ENCODE measurements at regions not wholly inside any gene's neighbourhood (a gene's known extent, or its start where the extent isn't known, plus 50 kb on each side); places are given as distances from the start of the nearest gene placed in this dataset.

GRCh38 chr6:170011204-170012036 lies 260.0 kb downstream of the ERMARD start:
- intact Hi-C loops (cut with DNase I) = no loop called here
- no peak overlapping the region for H3K4me3 ChIP-seq
- H3K4me1 ChIP-seq = no peaks in the 10 kb centered on the region
- H3K36me3 ChIP-seq = no peaks in the 10 kb centered on the region
- peaks cover 0 to 6% (median 0%) of the 10 kb centered on the region in 3 donors for H3K27me3 ChIP-seq
- DNase-seq = peak; percentile 69
- H3K9me3 ChIP-seq = peaks cover 0 to 2% (median 0%) of the 10 kb centered on the region in 4 donors
- 76 to 88% methylated on average over 23 of the region's 23 CpGs for WGBS, 2 donors
- H3K27ac ChIP-seq = no peak overlapping the region
- TF ChIP-seq EP300 (IDR thresholded peaks at IDR 0.05) = no peak
- no peak for TF ChIP-seq POLR2A (IDR thresholded peaks at IDR 0.05)
- no peak for TF ChIP-seq POLR2AphosphoS5 (IDR thresholded peaks at IDR 0.05)
- TF ChIP-seq CTCF (IDR thresholded peaks at IDR 0.05) = no peak

DNA sequence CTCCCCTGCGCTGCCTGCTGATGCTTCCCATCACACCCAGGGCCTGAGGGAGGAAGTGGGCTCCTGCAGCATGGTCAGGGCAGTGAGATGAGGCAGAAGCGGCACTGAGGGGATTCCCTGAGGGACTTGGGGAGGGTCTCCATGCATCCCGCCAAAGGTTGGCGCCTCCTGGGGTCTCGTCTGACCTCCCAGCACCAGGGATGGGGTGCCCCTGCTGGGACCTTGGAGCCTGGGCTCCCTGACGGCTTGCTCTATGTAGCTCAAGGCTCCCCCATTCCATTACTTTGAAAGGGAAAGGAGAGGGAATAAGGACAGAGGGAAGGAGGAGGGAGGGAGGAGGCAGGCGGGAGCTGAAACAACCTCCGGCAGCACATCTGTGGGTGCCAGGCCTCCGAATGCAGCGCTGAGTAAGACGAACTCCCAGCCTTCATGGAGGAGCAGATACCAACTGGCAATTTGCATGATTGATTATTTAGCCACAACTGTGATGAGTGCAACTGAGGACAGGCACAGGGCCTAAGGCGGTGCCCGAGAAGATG lies 259.3 kb downstream of the ERMARD start:
- 82 to 93% methylated on average over 13 of the region's 13 CpGs for WGBS, 2 donors
- no peak overlapping the region for H3K4me3 ChIP-seq
- H3K9me3 ChIP-seq = peaks cover 0 to 2% (median 0%) of the 10 kb centered on the region in 4 donors
- TF ChIP-seq POLR2A (IDR thresholded peaks at IDR 0.05) (no peak), POLR2AphosphoS5 (IDR thresholded peaks at IDR 0.05) (no peak), CTCF (IDR thresholded peaks at IDR 0.05) (no peak), EP300 (IDR thresholded peaks at IDR 0.05) (no peak)
- intact Hi-C loops (cut with DNase I) = no loop called here
- peak; percentile 39 for DNase-seq
- H3K36me3 ChIP-seq = no peaks in the 10 kb centered on the region
- H3K27ac ChIP-seq = no peak overlapping the region
- no peaks in the 10 kb centered on the region for H3K4me1 ChIP-seq
- peaks cover 0 to 6% (median 0%) of the 10 kb centered on the region in 3 donors for H3K27me3 ChIP-seq

DNA sequence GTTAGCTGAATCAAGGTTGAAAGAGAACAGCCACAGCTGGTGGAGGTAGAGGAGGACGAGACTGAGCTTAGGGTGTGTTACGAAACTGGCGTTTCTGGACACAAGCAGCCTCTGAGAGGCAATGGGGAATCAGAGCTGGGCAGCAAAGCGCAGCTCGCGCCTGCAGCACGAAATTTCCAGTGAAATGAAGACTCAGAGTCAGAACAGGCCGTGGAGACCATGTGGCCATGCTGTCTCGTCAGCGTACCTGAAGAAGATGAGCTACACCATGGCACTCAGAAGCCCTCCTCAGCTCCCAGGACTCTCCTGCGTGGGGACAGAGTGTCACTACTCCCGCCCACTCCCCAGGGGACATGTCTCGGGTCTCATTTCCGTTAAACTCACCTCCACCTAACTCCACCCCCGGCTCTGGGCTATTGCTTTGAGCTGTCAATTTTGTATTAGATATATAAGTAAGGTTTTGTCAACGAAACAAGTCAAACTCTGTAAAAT lies 256.9 kb downstream of the ERMARD start:
- peak; percentile 57 for DNase-seq
- intact Hi-C loops (cut with DNase I) = no loop called here
- 90 to 94% methylated on average over 16 of the region's 16 CpGs for WGBS, 2 donors
- no peak for TF ChIP-seq POLR2AphosphoS5 (IDR thresholded peaks at IDR 0.05)
- TF ChIP-seq EP300 (IDR thresholded peaks at IDR 0.05) = no peak
- no peak for TF ChIP-seq POLR2A (IDR thresholded peaks at IDR 0.05)
- no peak for TF ChIP-seq CTCF (IDR thresholded peaks at IDR 0.05)
- Histone ChIP-seq H3K27ac (no peak overlapping the region), H3K4me3 (no peak overlapping the region), H3K36me3 (no peaks in the 10 kb centered on the region), H3K27me3 (no peaks in the 10 kb centered on the region), H3K9me3 (peaks cover 0 to 2% (median 0%) of the 10 kb centered on the region in 4 donors), H3K4me1 (no peaks in the 10 kb centered on the region)

- TF ChIP-seq EP300 (IDR thresholded peaks at IDR 0.05) (no peak), POLR2A (IDR thresholded peaks at IDR 0.05) (no peak), POLR2AphosphoS5 (IDR thresholded peaks at IDR 0.05) (no peak), CTCF (IDR thresholded peaks at IDR 0.05) (no peak)
- peak; percentile 46 for DNase-seq
- Histone ChIP-seq H3K36me3 (no peaks in the 10 kb centered on the region), H3K27ac (no peak overlapping the region), H3K4me3 (no peak overlapping the region), H3K27me3 (no peaks in the 10 kb centered on the region), H3K4me1 (no peaks in the 10 kb centered on the region), H3K9me3 (no peaks in the 10 kb centered on the region)
- 87 to 89% methylated on average over 17 of the region's 17 CpGs for WGBS, 2 donors
- intact Hi-C loops (cut with DNase I) = no loop called here
These were observed 256.3 kb downstream of the ERMARD start for GRCh38 chr6:170007468-170008293.
